GM12878 (cell line): ENCODE measurements at regions not wholly inside any gene's neighbourhood (a gene's known extent, or its start where the extent isn't known, plus 50 kb on each side); places are given as distances from the start of the nearest gene placed in this dataset.

Source experiments
- ATAC-seq: fragments of 200-7000 bp; cut with Tn5 transposase; 3 replicates; pipeline ENCODE4 v1.9.1; 2020; ENCODE audit warnings: mild to moderate bottlenecking, moderate library complexity
- BruUV-seq: library from RNA; stranded (reverse); fragments of 400-500 nt; replicated peaks from 2 replicates; lab custom pipeline; 2021; lab: Mats Ljungman, UMichigan
- CTCF ChIA-PET: fragments of 300-600 bp; sonication (Branson Sonifier 250); formaldehyde crosslinking; extraction: SDS; loops from one replicate; lab custom pipeline; 2021; ENCODE audit warnings: inconsistent platforms; lab: Yijun Ruan, JAX
- POLR2A ChIA-PET: fragments of 350-600 bp; formaldehyde crosslinking; extraction: SDS; loops from one replicate; lab custom pipeline; 2021; ENCODE audit warnings: inconsistent platforms; lab: Charles Lee
- RAD21 ChIA-PET: fragments of 300-600 bp; sonication (Branson Sonifier 250); formaldehyde crosslinking; loops from one replicate; lab custom pipeline; 2023; ENCODE audit warnings: antibody characterized with exemption; ENCODE audit not compliant: unreplicated experiment; lab: Charles Lee
- SMC1A ChIA-PET: fragments of 300-600 bp; sonication (Branson Sonifier 250); formaldehyde crosslinking; loops from one replicate; lab custom pipeline; 2023; ENCODE audit not compliant: unreplicated experiment, uncharacterized antibody; lab: Charles Lee
- DNase-seq: peaks from one replicate; pipeline ENCODE4 v3.0.0-alpha.2; 2011; ENCODE audit warnings: low read depth, low spot score
- FAIRE-seq: peaks from 3 replicates; lab custom pipeline; 2011; peaks lifted over from hg19 to GRCh38; lab: Jason Lieb, UNC
- H2AFZ ChIP-seq: 2 replicates; pipeline ENCODE4 v1.6.0; 2011; ENCODE audit warnings: low read depth, low read length, control low read depth; ENCODE audit not compliant: control insufficient read depth
- H3K27ac ChIP-seq: 2 replicates; pipeline ENCODE4 v1.5.1; 2011; ENCODE audit warnings: control low read depth; ENCODE audit not compliant: control insufficient read depth, insufficient read depth
- H3K27me3 ChIP-seq, 2 experiments: replicated peaks in 1 of 2; 2 replicates each; pipeline versions ENCODE4 v1.6.0 to v1.6.1; 2011; ENCODE audit warnings: low read length in 1 of 2; ENCODE audit not compliant: control insufficient read depth in 2 of 2, insufficient read depth in 2 of 2
- H3K36me3 ChIP-seq, 2 experiments: 2 replicates each; pipeline ENCODE4 v1.5.1; 2011; ENCODE audit warnings: low read length in 1 of 2; ENCODE audit not compliant: control insufficient read depth in 2 of 2, insufficient read depth in 2 of 2
- H3K4me1 ChIP-seq: 2 replicates; pipeline ENCODE4 v1.6.1; 2011; ENCODE audit warnings: mild to moderate bottlenecking, low read length, moderate library complexity, mixed read lengths; ENCODE audit not compliant: control insufficient read depth, insufficient read depth
- H3K4me2 ChIP-seq: 2 replicates; pipeline ENCODE4 v1.6.0; 2011; ENCODE audit warnings: control low read depth; ENCODE audit not compliant: control insufficient read depth, insufficient read depth
- H3K4me3 ChIP-seq: fragments of 200-600 bp; sonication (generic); 2 replicates; pipeline ENCODE4 v1.5.1; 2016
- H3K79me2 ChIP-seq: 2 replicates; pipeline ENCODE4 v1.6.0; 2011; ENCODE audit warnings: low read length; ENCODE audit not compliant: control insufficient read depth, insufficient read depth
- H3K9ac ChIP-seq: 2 replicates; pipeline ENCODE4 v1.8.0; 2011; ENCODE audit warnings: low read length, control low read depth, mixed read lengths; ENCODE audit not compliant: control insufficient read depth, insufficient read depth
- H3K9me3 ChIP-seq: replicated peaks from 3 replicates; pipeline ENCODE4 v1.5.1; 2011; ENCODE audit warnings: mild to moderate bottlenecking, low read length; ENCODE audit not compliant: control insufficient read depth, insufficient read depth
- H4K20me1 ChIP-seq: 2 replicates; pipeline ENCODE4 v1.6.0; 2011; ENCODE audit not compliant: control insufficient read depth, insufficient read depth
- CBX3 ChIP-seq: fragments of 200-600 bp; sonication (generic); IDR thresholded peaks from 2 replicates; pipeline ENCODE4 v1.6.1; 2016; ENCODE audit warnings: low read depth, borderline replicate concordance
- HSF1 ChIP-seq: fragments of 150-350 bp; IDR thresholded peaks from 2 replicates; pipeline ENCODE4 v1.6.1; 2014; ENCODE audit warnings: mild to moderate bottlenecking, low read depth, low read length
- JUNB ChIP-seq: IDR thresholded peaks from 2 replicates; pipeline ENCODE4 v1.6.1; 2016; ENCODE audit warnings: antibody characterized with exemption, mild to moderate bottlenecking
- SMARCA5 ChIP-seq: fragments of 450-650 bp; IDR thresholded peaks from 2 replicates; pipeline ENCODE4 v1.6.1; 2017; ENCODE audit warnings: mild to moderate bottlenecking
- USF2 ChIP-seq: IDR thresholded peaks from 2 replicates; pipeline ENCODE4 v1.6.1; 2011; ENCODE audit warnings: low read depth, low read length, improper control_type of control experiment, borderline replicate concordance
- ZNF207 ChIP-seq: fragments of 450-650 bp; IDR thresholded peaks from 2 replicates; pipeline ENCODE4 v1.6.1; 2014; ENCODE audit warnings: antibody characterized with exemption, mild to moderate bottlenecking, borderline replicate concordance
- WGBS: methylation state at CpG from one replicate; pipeline ENCODE4 v1.1.6; 2016; ENCODE audit warnings: low lambda C conversion rate; ENCODE audit not compliant: insufficient replicate concordance, insufficient coverage; ENCODE audit errors: missing lambda C conversion rate; 5-methylcytosine and 5-hydroxymethylcytosine counted together
- in situ Hi-C: fragments of 300-500 bp; cut with MboI; formaldehyde crosslinking; loops from 9 replicates; pipeline ENCODE4 v1.14.3; 2018; ENCODE audit warnings: mixed read lengths
- intact Hi-C: fragments of 100-400 bp; cut with micrococcal nuclease; formaldehyde crosslinking; loops from one replicate; pipeline ENCODE4 v1.14.2; 2022; ENCODE audit not compliant: unreplicated experiment

GRCh38 chr14:39716987-39717570 is 284.8 kb upstream of the FBXO33 start:
- no peak overlapping the region for H3K4me3 ChIP-seq
- ChIA-PET CTCF (interaction anchor here (2.4 kb wide), 1 partner anchor 14 kb away, joined by 9 read pairs; no protein-coding TSS in a partner anchor), SMC1A (interaction anchor here (1.5 to 3.2 kb wide), 3 partner anchors 12 to 34 kb away, joined by 3 to 13 read pairs (median 4); no protein-coding TSS in a partner anchor), RAD21 (no interaction called here), POLR2A (no interaction called here)
- no peaks in the 10 kb centered on the region for H3K36me3 ChIP-seq
- no peaks in the 10 kb centered on the region for H3K9me3 ChIP-seq
- 17% methylated on average over 3 of the region's 3 CpGs for WGBS
- no peak overlapping the region for H3K27ac ChIP-seq
- no peak overlapping the region for H3K4me2 ChIP-seq
- H3K27me3 ChIP-seq, result no peaks in the 10 kb centered on the region
- intact Hi-C loops (no loop called here), in situ Hi-C loops (no loop called here)
- H3K79me2 ChIP-seq, result no peaks in the 10 kb centered on the region
- DNase-seq, result no peak
- no TSS peak for BruUV-seq
- no peaks in the 10 kb centered on the region for H4K20me1 ChIP-seq
- no peak for ATAC-seq
- H2AFZ ChIP-seq, result no peak overlapping the region
- no peaks in the 10 kb centered on the region for H3K4me1 ChIP-seq
- no peak for FAIRE-seq
- H3K9ac ChIP-seq, result no peak overlapping the region
- TF ChIP-seq ZNF207 (no peak), JUNB (no peak), CBX3 (no peak), SMARCA5 (no peak), USF2 (no peak), HSF1 (no peak)
